ENCODE measurements at regions not wholly inside any gene's neighbourhood (a gene's known extent, or its start where the extent isn't known, plus 50 kb on each side); places are given as distances from the start of the nearest gene placed in this dataset.

DNA sequence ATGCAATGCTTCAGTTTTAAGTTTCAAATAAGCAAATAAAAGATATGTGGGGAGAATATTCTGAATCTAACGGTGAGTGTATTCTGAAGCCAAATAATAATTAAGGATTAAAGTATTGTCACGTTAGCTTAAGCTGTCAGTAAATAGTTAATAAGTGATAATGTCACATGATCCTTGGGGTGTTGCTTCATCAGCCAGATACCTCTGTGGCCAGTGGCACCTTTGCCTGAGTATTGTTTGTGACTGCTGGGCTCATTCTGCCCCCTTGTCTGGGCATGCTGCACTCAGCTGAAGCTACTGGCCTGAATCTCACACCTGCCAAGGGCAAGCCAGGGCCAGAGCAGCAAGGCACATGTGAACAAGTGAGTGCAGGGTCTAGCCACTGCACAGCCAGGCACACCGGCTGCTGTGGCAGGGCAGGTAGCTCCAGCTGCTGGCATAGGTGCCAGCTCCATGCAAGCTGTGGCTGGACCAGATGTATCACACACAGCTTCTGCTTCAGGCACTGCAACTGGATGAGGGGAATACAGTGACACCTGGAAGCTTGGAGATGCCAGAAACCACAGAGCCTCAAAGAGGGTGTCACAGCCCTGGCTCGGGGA is 739.7 kb downstream of the SLC6A15 start:
- H3K36me3 ChIP-seq (ENCODE audit: control insufficient read depth in 2 of 2, extremely low read depth in 1 of 2, insufficient read depth in 2 of 2, low read length in 2 of 2) = no peaks in the 10 kb centered on the region
- H3K4me1 ChIP-seq (ENCODE audit: control insufficient read depth, extremely low read depth, insufficient read depth, low read length) = no peaks in the 10 kb centered on the region
- no peaks in the 10 kb centered on the region for H3K9me1 ChIP-seq (ENCODE audit: control insufficient read depth, extremely low read depth, insufficient read depth, low read length)
- no peak overlapping the region for H2AFZ ChIP-seq (ENCODE audit: control insufficient read depth, low read length)
- DNase-seq (ENCODE audit: low read depth, low spot score) (no peak), FAIRE-seq (no peak)
- no peak overlapping the region for H3K9ac ChIP-seq (ENCODE audit: control insufficient read depth, extremely low read depth, insufficient read depth, low read length)
- H3K9me3 ChIP-seq (ENCODE audit: control insufficient read depth, low read depth, low read length) = peaks cover 3% of the 10 kb centered on the region
- no peaks in the 10 kb centered on the region for H4K20me1 ChIP-seq (ENCODE audit: control insufficient read depth, extremely low read depth, insufficient read depth, low read length)
- H3K27ac ChIP-seq (ENCODE audit: control insufficient read depth, insufficient read depth, low read length) = no peak overlapping the region
- dilution Hi-C loops (cut with MboI; ENCODE audit: extremely low pct_ligation_motif_present, low sequenced_read_pairs) = no loop called here
- H3K4me2 ChIP-seq (ENCODE audit: control insufficient read depth, extremely low read depth, insufficient read depth, low read depth, low read length) = no peak overlapping the region
- no peak overlapping the region for H3K4me3 ChIP-seq (ENCODE audit: control insufficient read depth in 2 of 3, extremely low read depth in 1 of 3, insufficient read depth in 2 of 3, low read depth in 1 of 3, low read length in 3 of 3)
- no peak for TF ChIP-seq EZH2 (IDR thresholded peaks at IDR 0.05; ENCODE audit: low read length)
- TF ChIP-seq, protein P1, sequence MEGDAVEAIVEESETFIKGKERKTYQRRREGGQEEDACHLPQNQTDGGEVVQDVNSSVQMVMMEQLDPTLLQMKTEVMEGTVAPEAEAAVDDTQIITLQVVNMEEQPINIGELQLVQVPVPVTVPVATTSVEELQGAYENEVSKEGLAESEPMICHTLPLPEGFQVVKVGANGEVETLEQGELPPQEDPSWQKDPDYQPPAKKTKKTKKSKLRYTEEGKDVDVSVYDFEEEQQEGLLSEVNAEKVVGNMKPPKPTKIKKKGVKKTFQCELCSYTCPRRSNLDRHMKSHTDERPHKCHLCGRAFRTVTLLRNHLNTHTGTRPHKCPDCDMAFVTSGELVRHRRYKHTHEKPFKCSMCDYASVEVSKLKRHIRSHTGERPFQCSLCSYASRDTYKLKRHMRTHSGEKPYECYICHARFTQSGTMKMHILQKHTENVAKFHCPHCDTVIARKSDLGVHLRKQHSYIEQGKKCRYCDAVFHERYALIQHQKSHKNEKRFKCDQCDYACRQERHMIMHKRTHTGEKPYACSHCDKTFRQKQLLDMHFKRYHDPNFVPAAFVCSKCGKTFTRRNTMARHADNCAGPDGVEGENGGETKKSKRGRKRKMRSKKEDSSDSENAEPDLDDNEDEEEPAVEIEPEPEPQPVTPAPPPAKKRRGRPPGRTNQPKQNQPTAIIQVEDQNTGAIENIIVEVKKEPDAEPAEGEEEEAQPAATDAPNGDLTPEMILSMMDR (optimal IDR thresholded peaks at IDR 0.05 in 1 of 3, IDR thresholded peaks at IDR 0.05 in 1 of 3, conservative IDR thresholded peaks at IDR 0.05 in 1 of 3; ENCODE audit: extremely low read depth in 1 of 3, insufficient read depth in 2 of 3, low read length in 3 of 3) = no peak
- no peaks in the 10 kb centered on the region for H3K79me2 ChIP-seq (ENCODE audit: control insufficient read depth, insufficient read depth, low read length)
- no peaks in the 10 kb centered on the region for H3K27me3 ChIP-seq (ENCODE audit: control insufficient read depth, extremely low read depth, insufficient read depth, low read length)

DNA sequence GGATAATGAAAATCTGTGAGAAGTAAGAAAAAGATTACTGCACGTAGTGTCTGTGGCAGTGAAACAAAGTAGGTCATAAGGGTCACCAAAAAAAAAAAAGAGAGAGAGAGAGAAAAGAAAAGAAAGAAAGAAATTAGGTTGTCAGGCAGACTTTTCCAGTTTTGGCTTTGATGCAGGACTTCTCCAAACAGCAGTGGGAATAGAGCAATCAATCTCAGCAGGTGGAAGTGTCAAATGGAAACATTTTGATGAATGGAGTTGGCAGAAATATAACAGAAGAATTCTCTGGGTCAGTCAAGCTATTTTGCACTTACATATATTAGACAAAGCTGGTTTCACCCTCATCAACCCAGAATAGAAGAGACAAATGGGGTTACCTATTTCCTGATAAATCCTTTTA is 745.8 kb downstream of the SLC6A15 start:
- Histone ChIP-seq H3K4me2 (ENCODE audit: control insufficient read depth, extremely low read depth, insufficient read depth, low read depth, low read length) (no peak overlapping the region), H3K9me1 (ENCODE audit: control insufficient read depth, extremely low read depth, insufficient read depth, low read length) (no peaks in the 10 kb centered on the region), H3K9ac (ENCODE audit: control insufficient read depth, extremely low read depth, insufficient read depth, low read length) (no peak overlapping the region), H3K27ac (ENCODE audit: control insufficient read depth, insufficient read depth, low read length) (no peak overlapping the region), H3K9me3 (ENCODE audit: control insufficient read depth, low read depth, low read length) (no peaks in the 10 kb centered on the region), H2AFZ (ENCODE audit: control insufficient read depth, low read length) (no peak overlapping the region), H3K4me1 (ENCODE audit: control insufficient read depth, extremely low read depth, insufficient read depth, low read length) (no peaks in the 10 kb centered on the region), H3K27me3 (ENCODE audit: control insufficient read depth, extremely low read depth, insufficient read depth, low read length) (no peaks in the 10 kb centered on the region), H3K79me2 (ENCODE audit: control insufficient read depth, insufficient read depth, low read length) (no peaks in the 10 kb centered on the region), H3K4me3 (ENCODE audit: control insufficient read depth in 2 of 3, extremely low read depth in 1 of 3, insufficient read depth in 2 of 3, low read depth in 1 of 3, low read length in 3 of 3) (no peak overlapping the region), H3K36me3 (ENCODE audit: control insufficient read depth in 2 of 2, extremely low read depth in 1 of 2, insufficient read depth in 2 of 2, low read length in 2 of 2) (no peaks in the 10 kb centered on the region), H4K20me1 (ENCODE audit: control insufficient read depth, extremely low read depth, insufficient read depth, low read length) (no peaks in the 10 kb centered on the region)
- FAIRE-seq = no peak
- dilution Hi-C loops (cut with MboI; ENCODE audit: extremely low pct_ligation_motif_present, low sequenced_read_pairs) = no loop called here
- DNase-seq (ENCODE audit: low read depth, low spot score) = no peak
- TF ChIP-seq EZH2 (IDR thresholded peaks at IDR 0.05; ENCODE audit: low read length) = no peak
- TF ChIP-seq, protein P1 (optimal IDR thresholded peaks at IDR 0.05 in 1 of 3, IDR thresholded peaks at IDR 0.05 in 1 of 3, conservative IDR thresholded peaks at IDR 0.05 in 1 of 3; ENCODE audit: extremely low read depth in 1 of 3, insufficient read depth in 2 of 3, low read length in 3 of 3) = no peak

All from keratinocyte (primary cell).